DMS114 treated with DMSO at 0.1 percent for 48 hours (cell line): ENCODE measurements at regions not wholly inside any gene's neighbourhood (a gene's known extent, or its start where the extent isn't known, plus 50 kb on each side); places are given as distances from the start of the nearest gene placed in this dataset.

Experiments
- DNase-seq: peaks from one replicate; lab custom pipeline; 2025; ENCODE audit not compliant: unreplicated experiment; lab: John Stamatoyannopoulos, UW

DNA sequence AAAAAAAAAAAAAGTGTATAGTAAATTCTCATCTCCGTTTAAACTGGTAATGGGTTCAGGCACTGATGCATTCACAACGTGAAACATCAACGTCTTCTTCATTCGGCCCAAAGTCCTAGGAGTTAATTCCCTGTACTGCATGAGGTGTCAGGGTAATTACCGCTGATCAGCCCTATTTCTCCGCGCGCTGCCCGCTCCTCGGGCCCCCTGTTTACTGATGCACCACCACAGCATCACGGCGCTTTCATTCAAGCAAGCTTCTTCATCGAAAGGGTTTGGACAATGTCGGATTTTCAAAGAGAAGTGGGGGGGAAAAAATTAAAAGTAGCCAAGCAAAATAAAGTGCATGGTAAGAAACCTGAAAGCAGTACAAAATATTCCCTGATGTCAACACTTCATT lies 352.0 kb upstream of the POU3F3 start:
- no peak for DNase-seq

DNA sequence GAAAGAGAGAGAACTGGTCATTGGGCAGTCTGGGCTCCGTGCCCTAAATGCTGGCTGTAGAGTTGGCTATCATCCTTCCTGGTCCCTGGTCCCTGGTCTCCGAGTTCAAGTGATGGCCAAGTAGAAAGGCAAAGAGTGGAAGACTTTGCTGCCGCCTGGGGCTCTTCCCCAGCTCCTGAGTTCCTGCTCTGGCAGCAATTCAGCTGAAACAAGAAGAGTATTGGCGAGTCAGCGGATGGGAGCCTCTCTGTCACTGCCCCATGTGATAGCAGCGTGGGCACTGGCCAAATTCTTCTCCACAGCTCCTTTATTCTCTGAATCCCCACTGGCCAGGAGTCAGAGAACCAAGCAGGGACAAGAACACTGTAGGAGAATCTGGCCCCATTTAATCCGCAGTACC lies 351.0 kb upstream of the POU3F3 start:
- no peak for DNase-seq

DNA sequence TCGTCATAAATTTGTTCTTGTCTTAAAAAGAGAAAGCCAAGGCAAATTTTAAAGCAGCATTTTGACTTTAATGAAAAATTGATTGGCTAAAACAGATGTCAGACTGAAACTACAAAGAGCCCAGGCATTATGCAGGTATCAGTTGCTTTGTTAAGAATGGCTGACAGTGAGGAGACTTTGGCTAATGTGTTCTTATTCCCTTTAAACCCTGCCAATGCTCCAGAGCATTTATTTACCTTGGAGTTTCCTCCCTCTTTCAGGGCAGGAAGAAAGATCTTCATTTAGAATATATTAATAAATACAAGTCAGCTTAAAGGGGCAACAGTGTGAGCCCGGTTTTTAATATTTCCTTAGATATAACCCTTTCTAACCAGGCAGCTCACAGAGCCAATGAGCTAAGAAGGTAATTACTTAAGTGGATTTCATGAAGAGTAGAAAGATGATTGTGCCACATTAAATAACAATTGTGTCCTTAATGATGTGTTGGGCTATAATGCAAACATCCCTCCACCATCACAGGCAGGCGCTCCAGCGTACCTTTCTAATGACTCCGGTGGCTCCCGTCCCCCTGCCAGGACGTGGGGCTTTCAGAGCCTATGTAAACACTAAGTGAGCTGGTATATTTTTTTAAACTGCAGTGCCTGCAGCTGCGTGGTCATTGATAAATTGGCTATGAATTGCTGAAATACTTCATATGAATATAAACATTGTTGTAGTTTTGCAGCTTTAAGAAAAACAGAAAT lies 349.4 kb upstream of the POU3F3 start:
- no peak for DNase-seq

GRCh38 chr2:104518256-104518655 lies 335.7 kb upstream of the POU3F3 start:
- no peak for DNase-seq

- DNase-seq, result no peak
These were observed 332.7 kb upstream of the POU3F3 start for GRCh38 chr2:104521247-104521646.

DNA sequence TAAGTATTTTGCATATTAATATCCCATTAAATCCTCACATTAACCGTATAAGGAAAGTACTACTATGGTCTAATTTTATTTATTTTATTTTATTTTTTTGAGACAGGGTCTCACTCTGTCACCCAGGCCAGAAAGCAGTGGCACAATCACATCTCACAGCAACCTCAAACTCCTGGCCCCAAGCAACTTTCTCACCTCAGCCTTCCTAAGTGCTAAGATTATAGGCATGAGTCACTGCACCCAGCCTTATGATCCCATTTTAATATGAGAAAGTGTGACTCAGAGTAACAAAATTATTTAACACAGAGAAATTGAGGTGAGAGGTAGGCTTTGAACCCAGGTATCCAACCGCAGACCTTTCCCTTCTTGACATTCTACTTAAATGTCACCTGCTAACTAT lies 330.0 kb upstream of the POU3F3 start:
- DNase-seq, result no peak

GRCh38 chr2:104528101-104528500 lies 325.8 kb upstream of the POU3F3 start:
- no peak for DNase-seq

DNA sequence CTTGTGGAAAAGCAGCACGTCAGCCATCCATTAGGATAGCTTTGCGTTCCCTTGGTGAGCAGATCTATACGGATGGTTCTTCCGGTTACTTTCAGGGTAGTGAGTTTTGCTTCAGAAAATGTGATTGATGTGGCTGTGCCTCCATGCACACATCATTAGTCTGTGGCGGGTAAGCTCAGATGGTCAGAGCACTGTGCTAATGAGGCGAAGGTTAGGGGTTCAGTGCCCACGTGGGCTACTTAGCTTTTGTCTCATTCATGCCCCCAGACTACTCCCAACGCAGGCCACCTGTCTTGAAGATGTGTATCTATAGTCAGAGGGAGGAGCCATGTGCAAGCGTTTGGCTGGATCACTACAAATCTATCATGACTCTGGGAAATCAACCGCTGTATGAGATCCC lies 322.8 kb upstream of the POU3F3 start:
- DNase-seq, result no peak

GRCh38 chr2:104537116-104537515 lies 316.8 kb upstream of the POU3F3 start:
- DNase-seq, result no peak

- DNase-seq, result no peak
These were observed 315.8 kb upstream of the POU3F3 start for GRCh38 chr2:104538077-104538476.

DNA sequence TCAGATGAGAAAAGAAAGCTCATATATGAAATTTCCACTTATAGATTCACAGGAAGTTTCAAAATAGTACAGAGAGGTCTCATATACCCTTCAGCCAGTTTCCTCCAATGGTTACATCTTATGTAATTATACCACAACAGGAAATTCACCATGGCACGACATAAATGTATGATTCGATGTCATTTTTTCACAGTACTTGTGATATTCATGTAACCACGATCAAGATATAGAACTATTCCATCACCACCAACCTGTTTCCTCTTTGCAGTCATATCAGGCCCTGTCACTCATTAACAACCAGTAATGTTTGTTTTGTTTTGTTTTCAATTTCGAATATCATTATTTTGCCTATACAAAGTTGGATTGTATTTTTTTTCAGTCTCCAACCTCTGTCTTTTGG lies 314.3 kb upstream of the POU3F3 start:
- DNase-seq, result no peak

DNA sequence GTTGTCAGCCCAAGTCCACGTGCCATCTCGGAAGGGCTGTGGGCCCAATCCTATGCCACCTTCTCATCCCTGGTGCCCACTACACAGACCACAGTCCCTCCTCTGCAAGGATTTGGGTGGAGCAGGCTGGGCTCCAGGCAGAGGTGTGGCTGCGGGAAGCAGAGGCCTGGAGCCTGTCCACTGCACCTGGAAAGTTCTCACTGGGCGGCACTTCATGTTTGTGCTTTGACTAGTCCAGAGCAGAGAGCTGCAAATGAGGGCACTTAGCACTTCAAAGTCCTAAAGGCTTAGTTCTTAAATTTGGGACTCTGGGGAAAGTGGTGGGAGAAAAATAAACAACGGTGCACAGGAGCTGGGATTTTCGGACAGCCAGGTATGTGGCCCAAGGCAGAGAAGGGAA lies 308.9 kb upstream of the POU3F3 start:
- DNase-seq, result no peak

DNA sequence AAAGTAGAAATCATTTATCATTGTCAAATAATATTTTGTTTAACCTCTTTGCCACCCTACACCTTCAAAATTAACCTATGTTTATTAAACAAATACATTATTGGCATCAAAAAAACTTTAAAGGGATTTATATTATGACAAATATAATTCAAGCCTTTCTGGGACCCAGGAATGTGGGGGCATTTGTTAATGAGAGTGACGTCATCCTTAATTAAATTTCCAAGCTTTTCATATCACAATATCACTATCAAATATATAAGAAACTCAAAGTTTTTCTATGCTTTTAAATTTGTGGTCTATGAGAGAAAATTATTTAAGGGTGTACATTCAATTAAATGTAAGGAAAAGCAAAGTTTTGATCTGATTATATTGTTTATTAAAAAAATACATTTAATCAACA lies 307.4 kb upstream of the POU3F3 start:
- DNase-seq, result no peak

- DNase-seq, result no peak
These were observed 306.7 kb upstream of the POU3F3 start for GRCh38 chr2:104547221-104547620.

- DNase-seq, result no peak
These were observed 292.7 kb upstream of the POU3F3 start for GRCh38 chr2:104561251-104561650.

DNA sequence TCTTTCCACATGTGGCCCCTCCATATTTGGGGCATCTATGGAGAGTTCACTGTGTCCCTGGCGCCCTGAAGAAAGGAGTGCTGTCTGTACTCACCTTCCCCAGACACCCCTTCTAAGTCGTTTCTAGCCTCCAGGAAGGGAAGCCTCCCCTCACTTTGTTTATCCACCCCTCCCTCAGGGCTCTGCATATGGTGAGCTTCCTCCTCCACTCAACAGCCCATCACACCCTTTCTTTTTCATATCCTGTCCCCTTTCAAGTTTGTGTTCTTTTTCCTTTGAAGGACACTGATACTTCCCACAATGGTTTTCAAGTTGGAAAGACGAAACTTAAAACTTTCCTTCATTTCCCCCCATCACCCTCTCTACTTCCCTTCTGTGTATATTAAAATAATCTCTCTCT lies 291.4 kb upstream of the POU3F3 start:
- no peak for DNase-seq

- no peak for DNase-seq
These were observed 290.4 kb upstream of the POU3F3 start for GRCh38 chr2:104563398-104563996.

- no peak for DNase-seq
These were observed 285.7 kb upstream of the POU3F3 start for GRCh38 chr2:104568247-104568646.

GRCh38 chr2:104570259-104570658 lies 283.7 kb upstream of the POU3F3 start:
- no peak for DNase-seq

GRCh38 chr2:104572834-104573233 lies 281.1 kb upstream of the POU3F3 start:
- no peak for DNase-seq

- no peak for DNase-seq
These were observed 279.5 kb upstream of the POU3F3 start for GRCh38 chr2:104574367-104574766.

- no peak for DNase-seq
These were observed 276.8 kb upstream of the POU3F3 start for GRCh38 chr2:104577143-104577542.

GRCh38 chr2:104582471-104582870 lies 271.4 kb upstream of the POU3F3 start:
- no peak for DNase-seq
